Stimulated activated CD8-positive, alpha-beta memory T cell treated with anti-CD3 and anti-CD28 coated beads, Interleukin-4, amount 100 ng/mL, for 48 hours (primary cell): ENCODE measurements at regions not wholly inside any gene's neighbourhood (a gene's known extent, or its start where the extent isn't known, plus 50 kb on each side); places are given as distances from the start of the nearest gene placed in this dataset.

ENCODE experiments used
- DNase-seq: peaks from one replicate; pipeline ENCODE4 v3.0.0-alpha.2; 2020

- no peak for DNase-seq
Measured at GRCh38 chr4:3853388-3854035, 87.3 kb downstream of the ADRA2C start.

GRCh38 chr4:3854661-3855060 is 88.5 kb downstream of the ADRA2C start:
- DNase-seq = no peak

GRCh38 chr4:3855646-3856045 is 89.5 kb downstream of the ADRA2C start:
- DNase-seq = no peak

GRCh38 chr4:3856604-3857204 is 90.5 kb downstream of the ADRA2C start:
- DNase-seq = no peak

- DNase-seq = no peak
Measured at GRCh38 chr4:3857269-3857926, 91.2 kb downstream of the ADRA2C start.

- DNase-seq = no peak
Measured at GRCh38 chr4:3858046-3858730, 92.0 kb downstream of the ADRA2C start.

- no peak for DNase-seq
Measured at GRCh38 chr4:3858765-3859388, 92.7 kb downstream of the ADRA2C start.

- DNase-seq = no peak
Measured at GRCh38 chr4:3859571-3859970, 93.4 kb downstream of the ADRA2C start.

GRCh38 chr4:3860061-3860912 is 94.1 kb downstream of the ADRA2C start:
- DNase-seq = no peak

GRCh38 chr4:3860913-3861636 is 94.9 kb downstream of the ADRA2C start:
- DNase-seq = no peak

GRCh38 chr4:3861720-3862639 is 95.8 kb downstream of the ADRA2C start:
- DNase-seq = no peak

- DNase-seq = no peak
Measured at GRCh38 chr4:3862640-3863420, 96.6 kb downstream of the ADRA2C start.

- DNase-seq = no peak
Measured at GRCh38 chr4:3863841-3864741, 97.9 kb downstream of the ADRA2C start.

GRCh38 chr4:3864742-3865721 is 98.8 kb downstream of the ADRA2C start:
- no peak for DNase-seq

- no peak for DNase-seq
Measured at GRCh38 chr4:3865986-3866812, 100.0 kb downstream of the ADRA2C start.

- DNase-seq = no peak
Measured at GRCh38 chr4:3866813-3867129, 100.6 kb downstream of the ADRA2C start.
